HL-60 (cell line): ENCODE measurements at regions not wholly inside any gene's neighbourhood (a gene's known extent, or its start where the extent isn't known, plus 50 kb on each side); places are given as distances from the start of the nearest gene placed in this dataset.

Experiments used
- DNase-seq, 2 experiments: peaks; one replicate each; pipeline ENCODE4 v3.0.0-alpha.2; 2010 to 2020; ENCODE audit warnings: low read depth in 1 of 2, low spot score in 1 of 2
- H3K27ac ChIP-seq: fragments of 250-450 bp; sonication (Bioruptor Pico); replicated peaks from 2 replicates; pipeline ENCODE4 v1.5.1; 2020; ENCODE audit warnings: mild to moderate bottlenecking, moderate library complexity
- H3K27me3 ChIP-seq: fragments of 250-450 bp; sonication (Bioruptor Pico); 2 replicates; pipeline ENCODE4 v1.5.1; 2021; ENCODE audit warnings: mild to moderate bottlenecking, moderate library complexity; ENCODE audit not compliant: insufficient read depth, poor library complexity, severe bottlenecking
- H3K4me3 ChIP-seq: replicated peaks from 2 replicates; pipeline ENCODE4 v1.5.1; 2011; ENCODE audit warnings: mild to moderate bottlenecking, control low read depth, low read length; ENCODE audit not compliant: insufficient read depth
- GABPA ChIP-seq: IDR thresholded peaks from 2 replicates; pipeline ENCODE4 v1.6.1; 2012; ENCODE audit warnings: low read depth
- POLR2AphosphoS5 ChIP-seq: IDR thresholded peaks from 2 replicates; pipeline ENCODE4 v1.6.1; 2012; ENCODE audit warnings: low read depth
- SPI1 ChIP-seq: IDR thresholded peaks from 2 replicates; pipeline ENCODE4 v1.6.1; 2012; ENCODE audit warnings: low read depth, mild to moderate bottlenecking, borderline replicate concordance
- TF ChIP-seq, protein P1 (sequence below): IDR thresholded peaks from one replicate; pipeline ENCODE4 v1.5.1; 2011; ENCODE audit warnings: low read length, control low read depth, inconsistent platforms; ENCODE audit not compliant: insufficient read depth
- TF ChIP-seq, protein P2 (sequence below): IDR thresholded peaks from 2 replicates; pipeline ENCODE4 v1.6.1; 2012; ENCODE audit warnings: low read depth; ENCODE audit not compliant: insufficient replicate concordance

DNA sequence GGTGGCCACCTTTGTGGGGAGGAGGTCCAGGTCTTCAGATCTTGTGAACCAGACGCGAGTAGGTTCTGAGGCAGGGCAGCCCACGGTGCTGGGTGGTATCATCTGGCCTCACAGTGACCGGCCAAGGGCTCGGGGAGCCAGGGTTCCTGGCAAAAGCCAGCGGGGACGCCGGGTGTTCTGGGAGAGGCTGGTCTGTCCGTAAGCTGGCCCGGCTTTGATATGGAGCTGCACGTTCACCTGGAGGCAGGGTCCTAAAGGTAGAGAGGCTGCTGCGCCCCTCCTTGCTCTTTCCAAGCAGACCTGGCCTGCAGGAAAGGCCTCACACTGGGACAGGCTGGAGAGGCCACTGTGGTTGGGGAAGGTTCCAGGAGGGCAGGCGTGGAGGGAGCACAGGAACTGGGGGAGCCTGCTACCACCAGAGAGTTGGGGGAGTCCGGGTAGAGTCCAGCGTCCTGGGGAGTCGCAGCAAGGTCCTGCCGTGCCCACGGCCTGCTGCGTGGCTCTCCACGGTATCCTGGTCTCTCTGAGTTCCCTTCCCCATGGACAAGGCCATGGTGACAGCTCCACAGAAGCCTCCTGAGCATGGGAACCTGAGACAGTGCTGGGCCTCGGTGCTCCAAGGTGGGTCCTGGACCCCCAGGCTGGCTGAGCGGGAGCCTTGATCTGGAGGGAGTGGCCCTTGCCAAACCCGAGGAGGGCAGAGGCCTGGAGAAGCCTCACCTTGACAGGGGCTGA, 452.4 kb upstream of the B3GAT1 start:
- Histone ChIP-seq H3K4me3 (no peak overlapping the region), H3K27me3 (no peaks in the 10 kb centered on the region), H3K27ac (no peak overlapping the region)
- no peak for TF ChIP-seq POLR2AphosphoS5
- TF ChIP-seq SPI1: no peak
- TF ChIP-seq, protein P1, sequence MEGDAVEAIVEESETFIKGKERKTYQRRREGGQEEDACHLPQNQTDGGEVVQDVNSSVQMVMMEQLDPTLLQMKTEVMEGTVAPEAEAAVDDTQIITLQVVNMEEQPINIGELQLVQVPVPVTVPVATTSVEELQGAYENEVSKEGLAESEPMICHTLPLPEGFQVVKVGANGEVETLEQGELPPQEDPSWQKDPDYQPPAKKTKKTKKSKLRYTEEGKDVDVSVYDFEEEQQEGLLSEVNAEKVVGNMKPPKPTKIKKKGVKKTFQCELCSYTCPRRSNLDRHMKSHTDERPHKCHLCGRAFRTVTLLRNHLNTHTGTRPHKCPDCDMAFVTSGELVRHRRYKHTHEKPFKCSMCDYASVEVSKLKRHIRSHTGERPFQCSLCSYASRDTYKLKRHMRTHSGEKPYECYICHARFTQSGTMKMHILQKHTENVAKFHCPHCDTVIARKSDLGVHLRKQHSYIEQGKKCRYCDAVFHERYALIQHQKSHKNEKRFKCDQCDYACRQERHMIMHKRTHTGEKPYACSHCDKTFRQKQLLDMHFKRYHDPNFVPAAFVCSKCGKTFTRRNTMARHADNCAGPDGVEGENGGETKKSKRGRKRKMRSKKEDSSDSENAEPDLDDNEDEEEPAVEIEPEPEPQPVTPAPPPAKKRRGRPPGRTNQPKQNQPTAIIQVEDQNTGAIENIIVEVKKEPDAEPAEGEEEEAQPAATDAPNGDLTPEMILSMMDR: no peak
- no peak for TF ChIP-seq GABPA
- TF ChIP-seq, protein P2, sequence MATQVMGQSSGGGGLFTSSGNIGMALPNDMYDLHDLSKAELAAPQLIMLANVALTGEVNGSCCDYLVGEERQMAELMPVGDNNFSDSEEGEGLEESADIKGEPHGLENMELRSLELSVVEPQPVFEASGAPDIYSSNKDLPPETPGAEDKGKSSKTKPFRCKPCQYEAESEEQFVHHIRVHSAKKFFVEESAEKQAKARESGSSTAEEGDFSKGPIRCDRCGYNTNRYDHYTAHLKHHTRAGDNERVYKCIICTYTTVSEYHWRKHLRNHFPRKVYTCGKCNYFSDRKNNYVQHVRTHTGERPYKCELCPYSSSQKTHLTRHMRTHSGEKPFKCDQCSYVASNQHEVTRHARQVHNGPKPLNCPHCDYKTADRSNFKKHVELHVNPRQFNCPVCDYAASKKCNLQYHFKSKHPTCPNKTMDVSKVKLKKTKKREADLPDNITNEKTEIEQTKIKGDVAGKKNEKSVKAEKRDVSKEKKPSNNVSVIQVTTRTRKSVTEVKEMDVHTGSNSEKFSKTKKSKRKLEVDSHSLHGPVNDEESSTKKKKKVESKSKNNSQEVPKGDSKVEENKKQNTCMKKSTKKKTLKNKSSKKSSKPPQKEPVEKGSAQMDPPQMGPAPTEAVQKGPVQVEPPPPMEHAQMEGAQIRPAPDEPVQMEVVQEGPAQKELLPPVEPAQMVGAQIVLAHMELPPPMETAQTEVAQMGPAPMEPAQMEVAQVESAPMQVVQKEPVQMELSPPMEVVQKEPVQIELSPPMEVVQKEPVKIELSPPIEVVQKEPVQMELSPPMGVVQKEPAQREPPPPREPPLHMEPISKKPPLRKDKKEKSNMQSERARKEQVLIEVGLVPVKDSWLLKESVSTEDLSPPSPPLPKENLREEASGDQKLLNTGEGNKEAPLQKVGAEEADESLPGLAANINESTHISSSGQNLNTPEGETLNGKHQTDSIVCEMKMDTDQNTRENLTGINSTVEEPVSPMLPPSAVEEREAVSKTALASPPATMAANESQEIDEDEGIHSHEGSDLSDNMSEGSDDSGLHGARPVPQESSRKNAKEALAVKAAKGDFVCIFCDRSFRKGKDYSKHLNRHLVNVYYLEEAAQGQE: no peak
- no peak for DNase-seq

DNA sequence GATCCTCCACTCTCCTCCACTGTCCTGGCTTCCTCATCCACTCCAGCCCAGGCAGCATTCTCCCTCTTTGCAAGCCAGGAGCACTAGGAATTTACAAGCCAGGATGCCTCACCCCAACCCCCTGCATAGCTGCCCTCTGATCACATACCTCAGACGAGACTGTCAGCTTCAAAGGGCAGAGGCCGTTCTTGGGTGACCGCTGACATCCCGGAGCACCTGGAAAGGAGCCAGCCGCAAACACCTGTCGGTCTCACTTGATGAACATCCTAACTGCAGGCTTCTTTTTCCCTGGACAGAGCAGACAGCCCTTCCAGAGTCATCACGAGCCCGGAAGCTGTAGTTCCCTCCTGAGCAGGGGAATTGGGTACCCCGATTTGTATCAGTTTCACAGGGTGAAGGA, 451.3 kb upstream of the B3GAT1 start:
- Histone ChIP-seq H3K27ac (no peak overlapping the region), H3K4me3 (no peak overlapping the region), H3K27me3 (no peaks in the 10 kb centered on the region)
- DNase-seq: no peak
- TF ChIP-seq, protein P1: no peak
- no peak for TF ChIP-seq GABPA
- TF ChIP-seq, protein P2: no peak
- no peak for TF ChIP-seq POLR2AphosphoS5
- TF ChIP-seq SPI1: no peak

GRCh38 chr11:134862587-134863195, 450.6 kb upstream of the B3GAT1 start:
- TF ChIP-seq, protein P1: no peak
- TF ChIP-seq, protein P2: no peak
- no peak for TF ChIP-seq SPI1
- no peak for TF ChIP-seq GABPA
- TF ChIP-seq POLR2AphosphoS5: no peak
- Histone ChIP-seq H3K4me3 (no peak overlapping the region), H3K27ac (no peak overlapping the region), H3K27me3 (no peaks in the 10 kb centered on the region)
- DNase-seq: no peak
